ENCODE measurements at regions not wholly inside any gene's neighbourhood (a gene's known extent, or its start where the extent isn't known, plus 50 kb on each side); places are given as distances from the start of the nearest gene placed in this dataset.

DNA sequence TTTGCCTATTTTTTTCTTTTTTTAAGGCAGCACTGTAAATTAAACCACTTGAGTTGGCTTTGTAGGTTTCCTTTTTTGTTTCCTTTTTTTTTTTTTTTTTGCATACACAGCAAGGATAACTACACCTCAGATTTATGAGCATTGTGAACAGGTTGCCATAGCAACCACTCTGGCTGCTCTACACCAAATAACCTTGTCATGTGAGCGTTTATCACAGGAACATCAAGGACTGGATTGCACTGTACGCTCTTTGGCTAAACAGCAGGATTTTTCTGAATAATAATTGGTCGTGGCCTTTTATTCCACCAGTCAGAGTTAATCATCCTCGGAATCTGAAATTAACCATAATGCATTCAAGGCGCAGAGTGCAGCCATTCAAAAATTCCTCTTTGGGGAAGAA is 199.1 kb upstream of the SLC14A2 start:
- Mint-ChIP-seq H3K27ac (ENCODE audit: unreplicated experiment) (no peak overlapping the region), H3K9me3 (ENCODE audit: low read depth) (peaks cover 4% of the 10 kb centered on the region), H3K36me3 (ENCODE audit: low read depth) (no peaks in the 10 kb centered on the region), H3K4me1 (ENCODE audit: low read depth) (no peaks in the 10 kb centered on the region), H3K27me3 (ENCODE audit: low read depth) (peaks cover 2% of the 10 kb centered on the region), H3K4me3 (ENCODE audit: unreplicated experiment) (no peak overlapping the region)
- TF ChIP-seq, protein P1, sequence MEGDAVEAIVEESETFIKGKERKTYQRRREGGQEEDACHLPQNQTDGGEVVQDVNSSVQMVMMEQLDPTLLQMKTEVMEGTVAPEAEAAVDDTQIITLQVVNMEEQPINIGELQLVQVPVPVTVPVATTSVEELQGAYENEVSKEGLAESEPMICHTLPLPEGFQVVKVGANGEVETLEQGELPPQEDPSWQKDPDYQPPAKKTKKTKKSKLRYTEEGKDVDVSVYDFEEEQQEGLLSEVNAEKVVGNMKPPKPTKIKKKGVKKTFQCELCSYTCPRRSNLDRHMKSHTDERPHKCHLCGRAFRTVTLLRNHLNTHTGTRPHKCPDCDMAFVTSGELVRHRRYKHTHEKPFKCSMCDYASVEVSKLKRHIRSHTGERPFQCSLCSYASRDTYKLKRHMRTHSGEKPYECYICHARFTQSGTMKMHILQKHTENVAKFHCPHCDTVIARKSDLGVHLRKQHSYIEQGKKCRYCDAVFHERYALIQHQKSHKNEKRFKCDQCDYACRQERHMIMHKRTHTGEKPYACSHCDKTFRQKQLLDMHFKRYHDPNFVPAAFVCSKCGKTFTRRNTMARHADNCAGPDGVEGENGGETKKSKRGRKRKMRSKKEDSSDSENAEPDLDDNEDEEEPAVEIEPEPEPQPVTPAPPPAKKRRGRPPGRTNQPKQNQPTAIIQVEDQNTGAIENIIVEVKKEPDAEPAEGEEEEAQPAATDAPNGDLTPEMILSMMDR (IDR thresholded peaks at IDR 0.05): no peak
- DNase-seq (ENCODE audit: low spot score): no peak

- no peaks in the 10 kb centered on the region for H3K36me3 Mint-ChIP-seq (ENCODE audit: low read depth)
- peaks cover 2% of the 10 kb centered on the region for H3K27me3 Mint-ChIP-seq (ENCODE audit: low read depth)
- no peak for DNase-seq (ENCODE audit: low spot score)
- H3K4me3 Mint-ChIP-seq (ENCODE audit: unreplicated experiment): no peak overlapping the region
- H3K9me3 Mint-ChIP-seq (ENCODE audit: low read depth): peaks cover 4% of the 10 kb centered on the region
- H3K27ac Mint-ChIP-seq (ENCODE audit: unreplicated experiment): no peak overlapping the region
- TF ChIP-seq, protein P1 (IDR thresholded peaks at IDR 0.05): no peak
- no peaks in the 10 kb centered on the region for H3K4me1 Mint-ChIP-seq (ENCODE audit: low read depth)
Observed at GRCh38 chr18:45417392-45417791, 197.9 kb upstream of the SLC14A2 start.

DNA sequence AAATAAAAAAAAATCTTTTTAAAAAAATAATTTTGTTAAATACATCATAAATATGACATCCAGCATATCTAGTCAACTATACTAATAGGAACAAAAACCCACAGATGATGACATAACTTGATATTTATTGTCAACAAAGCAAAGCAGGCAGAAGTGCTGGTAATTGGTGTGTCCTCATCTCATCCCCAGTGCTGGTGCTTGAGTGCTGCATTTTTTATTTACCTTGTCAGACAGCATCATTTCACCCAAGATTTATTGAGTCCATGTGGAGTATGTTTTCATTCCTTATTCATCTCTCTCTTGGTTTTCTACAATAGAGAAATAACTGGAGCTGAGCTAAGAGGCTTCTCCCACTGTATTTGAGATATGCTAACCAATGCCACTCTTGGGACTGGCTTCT is 191.6 kb upstream of the SLC14A2 start:
- no peak for DNase-seq (ENCODE audit: low spot score)
- H3K4me1 Mint-ChIP-seq (ENCODE audit: low read depth): peaks cover 11% of the 10 kb centered on the region
- no peak overlapping the region for H3K4me3 Mint-ChIP-seq (ENCODE audit: unreplicated experiment)
- no peaks in the 10 kb centered on the region for H3K27me3 Mint-ChIP-seq (ENCODE audit: low read depth)
- no peaks in the 10 kb centered on the region for H3K36me3 Mint-ChIP-seq (ENCODE audit: low read depth)
- TF ChIP-seq, protein P1 (IDR thresholded peaks at IDR 0.05): no peak
- peaks cover 4% of the 10 kb centered on the region for H3K9me3 Mint-ChIP-seq (ENCODE audit: low read depth)
- no peak overlapping the region for H3K27ac Mint-ChIP-seq (ENCODE audit: unreplicated experiment)

- H3K4me3 Mint-ChIP-seq (ENCODE audit: unreplicated experiment): no peak overlapping the region
- H3K27ac Mint-ChIP-seq (ENCODE audit: unreplicated experiment): no peak overlapping the region
Observed at GRCh38 chr18:45430041-45430440, 185.2 kb upstream of the SLC14A2 start.

GRCh38 chr18:45435810-45436209 is 179.5 kb upstream of the SLC14A2 start:
- Mint-ChIP-seq H3K27me3 (ENCODE audit: low read depth) (no peaks in the 10 kb centered on the region), H3K36me3 (ENCODE audit: low read depth) (no peaks in the 10 kb centered on the region), H3K9me3 (ENCODE audit: low read depth) (no peaks in the 10 kb centered on the region), H3K4me1 (ENCODE audit: low read depth) (peaks cover 7% of the 10 kb centered on the region), H3K4me3 (ENCODE audit: unreplicated experiment) (no peak overlapping the region), H3K27ac (ENCODE audit: unreplicated experiment) (no peak overlapping the region)
- DNase-seq (ENCODE audit: low spot score): no peak
- TF ChIP-seq, protein P1 (IDR thresholded peaks at IDR 0.05): no peak

More at GRCh38 chr18:45430041-45430440, 185.2 kb upstream of the SLC14A2 start:
- Mint-ChIP-seq H3K36me3 (ENCODE audit: low read depth) (no peaks in the 10 kb centered on the region), H3K9me3 (ENCODE audit: low read depth) (no peaks in the 10 kb centered on the region), H3K4me1 (ENCODE audit: low read depth) (peaks cover 11% of the 10 kb centered on the region), H3K27me3 (ENCODE audit: low read depth) (no peaks in the 10 kb centered on the region)
- no peak for DNase-seq (ENCODE audit: low spot score)
- TF ChIP-seq, protein P1 (IDR thresholded peaks at IDR 0.05): no peak
